Panc1 (cell line): ENCODE measurements at regions not wholly inside any gene's neighbourhood (a gene's known extent, or its start where the extent isn't known, plus 50 kb on each side); places are given as distances from the start of the nearest gene placed in this dataset.

Experiments
- POLR2AphosphoS5 ChIP-seq: IDR thresholded peaks from 2 replicates; pipeline ENCODE4 v1.6.1; 2012; ENCODE audit warnings: mild to moderate bottlenecking, low read depth, low read length, moderate library complexity
- TCF7L2 ChIP-seq: IDR thresholded peaks from 2 replicates; pipeline ENCODE4 v1.6.1; 2011; ENCODE audit warnings: mild to moderate bottlenecking, low read depth, low read length, inconsistent platforms
- TF ChIP-seq, protein P1 (sequence below): fragments of 450-650 bp; IDR thresholded peaks from 2 replicates; pipeline ENCODE4 v1.5.1; 2017; ENCODE audit warnings: mild to moderate bottlenecking

DNA sequence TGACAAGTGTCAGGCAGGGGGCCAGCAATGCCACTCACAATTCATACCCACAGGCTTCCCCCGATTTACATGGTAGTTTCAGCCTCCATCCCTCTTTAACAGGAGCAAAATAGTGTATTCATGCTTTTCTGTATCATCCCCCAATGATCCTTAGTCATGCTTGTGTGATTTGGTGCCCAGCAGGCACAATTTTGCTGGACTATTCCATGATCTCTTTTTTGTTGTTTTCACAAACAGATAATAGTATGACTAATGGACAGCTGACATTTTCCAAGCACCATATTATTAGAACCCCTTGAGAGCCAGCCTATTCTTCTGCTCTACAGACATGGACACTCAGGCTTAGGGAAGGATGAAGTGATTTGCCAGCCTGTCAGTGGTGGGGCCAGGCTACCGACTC is 128.2 kb upstream of the RIPOR2 start:
- TF ChIP-seq, protein P1, sequence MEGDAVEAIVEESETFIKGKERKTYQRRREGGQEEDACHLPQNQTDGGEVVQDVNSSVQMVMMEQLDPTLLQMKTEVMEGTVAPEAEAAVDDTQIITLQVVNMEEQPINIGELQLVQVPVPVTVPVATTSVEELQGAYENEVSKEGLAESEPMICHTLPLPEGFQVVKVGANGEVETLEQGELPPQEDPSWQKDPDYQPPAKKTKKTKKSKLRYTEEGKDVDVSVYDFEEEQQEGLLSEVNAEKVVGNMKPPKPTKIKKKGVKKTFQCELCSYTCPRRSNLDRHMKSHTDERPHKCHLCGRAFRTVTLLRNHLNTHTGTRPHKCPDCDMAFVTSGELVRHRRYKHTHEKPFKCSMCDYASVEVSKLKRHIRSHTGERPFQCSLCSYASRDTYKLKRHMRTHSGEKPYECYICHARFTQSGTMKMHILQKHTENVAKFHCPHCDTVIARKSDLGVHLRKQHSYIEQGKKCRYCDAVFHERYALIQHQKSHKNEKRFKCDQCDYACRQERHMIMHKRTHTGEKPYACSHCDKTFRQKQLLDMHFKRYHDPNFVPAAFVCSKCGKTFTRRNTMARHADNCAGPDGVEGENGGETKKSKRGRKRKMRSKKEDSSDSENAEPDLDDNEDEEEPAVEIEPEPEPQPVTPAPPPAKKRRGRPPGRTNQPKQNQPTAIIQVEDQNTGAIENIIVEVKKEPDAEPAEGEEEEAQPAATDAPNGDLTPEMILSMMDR = no peak
- TF ChIP-seq POLR2AphosphoS5 (no peak), TCF7L2 (no peak)
